ENCODE measurements at regions not wholly inside any gene's neighbourhood (a gene's known extent, or its start where the extent isn't known, plus 50 kb on each side); places are given as distances from the start of the nearest gene placed in this dataset.
"Not testable (repeated sequence)": the region's sequence is repeated elsewhere in the genome, so short reads cannot be mapped to it uniquely, and the experiment has no call there.

DNA sequence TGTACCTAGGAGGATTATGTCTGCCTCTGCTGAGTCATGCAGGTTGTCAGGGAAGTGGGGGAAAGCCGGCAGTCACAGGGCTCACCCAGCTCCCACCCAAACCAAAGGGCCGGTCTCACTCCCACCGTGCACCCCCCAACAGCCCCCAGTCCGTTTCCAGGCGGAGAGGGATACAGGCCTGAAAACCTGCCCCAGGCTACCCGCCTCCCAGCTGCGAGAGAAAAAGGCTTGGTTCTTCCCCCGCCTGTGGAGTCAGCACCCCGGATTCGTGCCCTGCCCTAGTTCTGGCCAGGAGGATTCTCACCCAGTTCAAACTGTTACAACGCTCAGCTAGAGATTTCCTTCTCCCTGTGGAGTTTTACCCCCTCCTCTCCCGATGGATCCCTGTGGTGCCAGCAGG, 323.6 kb upstream of the ZFP42 start:
- DNase-seq (ENCODE audit: low spot score); H3K9me3 ChIP-seq (ENCODE audit: low read length); intact Hi-C loops (cut with micrococcal nuclease; ENCODE audit: unreplicated experiment); POLR2A ChIA-PET; H3K79me2 ChIP-seq (ENCODE audit: insufficient read depth, low read length); H3K27me3 ChIP-seq (ENCODE audit: control insufficient read depth in 1 of 2, insufficient read depth in 2 of 2, low read length in 2 of 2); CTCF ChIA-PET (ENCODE audit: low intra/inter-chr PET ratio, low total read pairs); H3K4me3 ChIP-seq (replicated peaks in 1 of 3; ENCODE audit: insufficient read depth in 1 of 3, low read depth in 2 of 3, low read length in 3 of 3); in situ Hi-C loops (cut with HindIII; ENCODE audit: extremely low pct_ligation_motif_present, low pct_unique_long_range_greater_than_20kb); H3K36me3 ChIP-seq (replicated peaks in 1 of 2; ENCODE audit: control insufficient read depth in 1 of 2, insufficient read depth in 2 of 2, low read length in 2 of 2); FAIRE-seq; H2AFZ ChIP-seq (ENCODE audit: low read length); H3K9ac ChIP-seq (ENCODE audit: insufficient read depth, low read depth, low read length); H3K4me2 ChIP-seq (ENCODE audit: low read depth, low read length); H3K27ac ChIP-seq (ENCODE audit: extremely low read length, insufficient read depth, low read length); ATAC-seq; BruUV-seq (replicated peaks); H3K4me1 ChIP-seq (ENCODE audit: insufficient read depth, low read length); H4K20me1 ChIP-seq (ENCODE audit: insufficient read depth, low read length): not testable (repeated sequence)
- 56% methylated on average over 7 of the region's 12 CpGs for WGBS (ENCODE audit: low lambda C conversion rate)

DNA sequence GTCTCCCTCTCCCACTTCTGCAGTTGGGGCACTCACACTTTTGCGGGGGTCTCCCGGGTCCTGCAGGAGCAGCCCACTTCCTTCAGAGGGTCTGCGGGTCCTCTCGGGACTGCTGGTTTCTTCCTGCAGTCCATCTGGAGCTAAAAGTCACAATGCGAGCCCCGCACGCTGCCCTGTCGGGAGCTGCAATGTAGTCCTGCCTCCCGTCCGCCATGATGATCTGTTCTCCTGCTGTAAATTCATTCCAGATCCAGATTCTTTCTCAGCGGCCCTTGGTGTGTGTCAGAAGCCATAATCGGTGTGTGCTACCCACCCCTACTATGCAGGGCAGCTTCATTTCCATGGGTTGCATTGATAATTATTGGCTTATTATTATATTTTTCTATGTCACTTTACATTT, 323.0 kb upstream of the ZFP42 start:
- not testable (repeated sequence) for FAIRE-seq

DNA sequence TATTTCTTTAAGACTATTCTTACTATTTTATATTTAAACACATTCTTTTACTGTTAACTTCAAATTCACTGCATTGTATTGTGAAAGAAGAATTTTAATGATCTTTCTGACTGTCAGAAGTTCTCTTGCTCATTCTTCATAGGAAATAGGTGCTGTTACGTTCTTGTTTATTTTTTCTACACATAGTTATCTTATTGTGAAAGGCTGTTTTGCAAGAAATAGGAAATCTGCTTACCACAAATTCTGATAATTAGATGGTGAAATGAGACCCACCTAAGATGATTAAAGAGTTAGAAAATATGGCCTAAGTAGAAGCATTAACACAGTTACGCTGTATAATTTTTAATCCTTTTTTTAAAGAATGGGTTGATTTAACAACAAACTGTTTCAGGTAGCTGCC, 316.1 kb upstream of the ZFP42 start:
- ChIA-PET POLR2A (no interaction called here), CTCF (ENCODE audit: low intra/inter-chr PET ratio, low total read pairs) (no interaction called here)
- Histone ChIP-seq H3K9me3 (ENCODE audit: low read length) (no peaks in the 10 kb centered on the region), H3K9ac (ENCODE audit: insufficient read depth, low read depth, low read length) (no peak overlapping the region), H3K4me3 (replicated peaks in 1 of 3; ENCODE audit: insufficient read depth in 1 of 3, low read depth in 2 of 3, low read length in 3 of 3) (no peak overlapping the region), H2AFZ (ENCODE audit: low read length) (no peak overlapping the region), H3K4me1 (ENCODE audit: insufficient read depth, low read length) (no peaks in the 10 kb centered on the region), H4K20me1 (ENCODE audit: insufficient read depth, low read length) (no peaks in the 10 kb centered on the region), H3K27me3 (ENCODE audit: control insufficient read depth in 1 of 2, insufficient read depth in 2 of 2, low read length in 2 of 2) (no peaks in the 10 kb centered on the region), H3K79me2 (ENCODE audit: insufficient read depth, low read length) (no peaks in the 10 kb centered on the region), H3K4me2 (ENCODE audit: low read depth, low read length) (no peak overlapping the region), H3K27ac (ENCODE audit: extremely low read length, insufficient read depth, low read length) (no peak overlapping the region), H3K36me3 (replicated peaks in 1 of 2; ENCODE audit: control insufficient read depth in 1 of 2, insufficient read depth in 2 of 2, low read length in 2 of 2) (no peaks in the 10 kb centered on the region)
- intact Hi-C loops (cut with micrococcal nuclease; ENCODE audit: unreplicated experiment) (no loop called here), in situ Hi-C loops (cut with HindIII; ENCODE audit: extremely low pct_ligation_motif_present, low pct_unique_long_range_greater_than_20kb) (no loop called here)
- no peak for ATAC-seq
- no peak for FAIRE-seq
- 7% methylated on average over 2 of the region's 2 CpGs for whole genome bisulfite sequencing (ENCODE audit: low lambda C conversion rate)
- no peak for TF ChIP-seq ZNF224 (CRISPR knock-in tag; IDR thresholded peaks at IDR 0.05)
- no peak for TF ChIP-seq ZNF552 (CRISPR knock-in tag; IDR thresholded peaks at IDR 0.05; ENCODE audit: borderline replicate concordance)
- BruUV-seq (replicated peaks): no TSS peak
- no peak for DNase-seq (ENCODE audit: low spot score)

More for the DNA sequence above, 323.0 kb upstream of the ZFP42 start:
- H3K9ac ChIP-seq (ENCODE audit: insufficient read depth, low read depth, low read length); H3K4me3 ChIP-seq (replicated peaks in 1 of 3; ENCODE audit: insufficient read depth in 1 of 3, low read depth in 2 of 3, low read length in 3 of 3); H3K4me1 ChIP-seq (ENCODE audit: insufficient read depth, low read length); CTCF ChIA-PET (ENCODE audit: low intra/inter-chr PET ratio, low total read pairs); H3K36me3 ChIP-seq (replicated peaks in 1 of 2; ENCODE audit: control insufficient read depth in 1 of 2, insufficient read depth in 2 of 2, low read length in 2 of 2); intact Hi-C loops (cut with micrococcal nuclease; ENCODE audit: unreplicated experiment); H3K27ac ChIP-seq (ENCODE audit: extremely low read length, insufficient read depth, low read length); H3K9me3 ChIP-seq (ENCODE audit: low read length); H4K20me1 ChIP-seq (ENCODE audit: insufficient read depth, low read length); ATAC-seq; BruUV-seq (replicated peaks); H2AFZ ChIP-seq (ENCODE audit: low read length); H3K79me2 ChIP-seq (ENCODE audit: insufficient read depth, low read length); POLR2A ChIA-PET; in situ Hi-C loops (cut with HindIII; ENCODE audit: extremely low pct_ligation_motif_present, low pct_unique_long_range_greater_than_20kb); H3K4me2 ChIP-seq (ENCODE audit: low read depth, low read length); DNase-seq (ENCODE audit: low spot score); H3K27me3 ChIP-seq (ENCODE audit: control insufficient read depth in 1 of 2, insufficient read depth in 2 of 2, low read length in 2 of 2): not testable (repeated sequence)
- WGBS (ENCODE audit: low lambda C conversion rate): 66% methylated on average over 5 of the region's 12 CpGs
